H1 (cell line): ENCODE measurements at regions not wholly inside any gene's neighbourhood (a gene's known extent, or its start where the extent isn't known, plus 50 kb on each side); places are given as distances from the start of the nearest gene placed in this dataset.
"Not testable (repeated sequence)": the region's sequence is repeated elsewhere in the genome, so short reads cannot be mapped to it uniquely, and the experiment has no call there.

Experiments used
- CTCF ChIA-PET: fragments of 300-600 bp; sonication (Branson Sonifier 250); formaldehyde crosslinking; loops from one replicate; lab custom pipeline; 2021; ENCODE audit not compliant: partially characterized antibody; lab: Charles Lee
- POLR2A ChIA-PET: fragments of 300-600 bp; sonication (Branson Sonifier 250); formaldehyde crosslinking; loops from one replicate; lab custom pipeline; 2021; ENCODE audit warnings: inconsistent platforms; ENCODE audit not compliant: partially characterized antibody; lab: Charles Lee
- DNase-seq, 2 experiments: peaks; one replicate each; pipeline versions ENCODE4 v3.0.0 to v3.0.0-alpha.2; 2010 to 2022; ENCODE audit warnings: low spot score in 2 of 2, low read depth in 1 of 2, mixed read lengths in 1 of 2
- FAIRE-seq: peaks from 2 replicates; lab custom pipeline; 2011; peaks lifted over from hg19 to GRCh38; lab: Jason Lieb, UNC
- H2AFZ ChIP-seq: 2 replicates; pipeline ENCODE4 v1.8.1; 2012; ENCODE audit warnings: low read length, inconsistent platforms
- H2AK5ac ChIP-seq: 2 replicates; pipeline ENCODE4 v1.6.1; 2013; ENCODE audit warnings: low read depth, low read length
- H2BK120ac ChIP-seq: replicated peaks from 2 replicates; pipeline ENCODE3; 2013; ENCODE audit warnings: low read depth, low read length, inconsistent platforms
- H2BK12ac ChIP-seq: 2 replicates; pipeline ENCODE4 v1.6.1; 2013; ENCODE audit warnings: low read depth, low read length
- H2BK15ac ChIP-seq: 2 replicates; pipeline ENCODE4 v1.6.1; 2013; ENCODE audit warnings: low read length
- H2BK20ac ChIP-seq: 2 replicates; pipeline ENCODE4 v1.6.1; 2013; ENCODE audit warnings: low read length
- H2BK5ac ChIP-seq: 2 replicates; pipeline ENCODE4 v1.6.1; 2013; ENCODE audit warnings: low read depth, low read length
- H3K14ac ChIP-seq: 2 replicates; pipeline ENCODE4 v1.6.1; 2013; ENCODE audit warnings: inconsistent platforms; ENCODE audit not compliant: insufficient read length
- H3K18ac ChIP-seq: 2 replicates; pipeline ENCODE4 v1.6.1; 2013; ENCODE audit warnings: low read length; ENCODE audit errors: extremely low read depth
- H3K23ac ChIP-seq: 2 replicates; pipeline ENCODE4 v1.6.1; 2013; ENCODE audit warnings: inconsistent platforms; ENCODE audit not compliant: insufficient read length
- H3K23me2 ChIP-seq: 2 replicates; pipeline ENCODE4 v1.6.1; 2013; ENCODE audit warnings: low read depth, low read length
- H3K27ac ChIP-seq: 2 replicates; pipeline ENCODE4 v1.6.1; 2011; ENCODE audit warnings: low read depth, low read length, inconsistent platforms
- H3K27me3 ChIP-seq, 4 experiments: replicated peaks in 1 of 4; 1 replicate in 1 of 4; 2 replicates in 3 of 4; pipeline versions ENCODE4 v1.6.1 to v1.8.1; 2011 to 2013; ENCODE audit warnings: low read length in 3 of 4, mild to moderate bottlenecking in 3 of 4, inconsistent platforms in 2 of 4, mixed read lengths in 2 of 4, moderate library complexity in 1 of 4; ENCODE audit not compliant: control insufficient read depth in 3 of 4, insufficient read depth in 3 of 4; ENCODE audit errors: extremely low read depth in 1 of 4
- H3K36me3 ChIP-seq, 4 experiments: 2 replicates each; pipeline versions ENCODE4 v1.6.1 to v1.8.1; 2011 to 2013; ENCODE audit warnings: mild to moderate bottlenecking in 4 of 4, low read length in 3 of 4, moderate library complexity in 2 of 4, control low read depth in 1 of 4, inconsistent platforms in 1 of 4; ENCODE audit not compliant: insufficient read depth in 4 of 4, control insufficient read depth in 2 of 4
- H3K4ac ChIP-seq: replicated peaks from 2 replicates; pipeline ENCODE3; 2013; ENCODE audit warnings: low read length, low read depth, mixed read lengths, inconsistent platforms; ENCODE audit not compliant: insufficient read length
- H3K4me1 ChIP-seq, 4 experiments: replicated peaks in 1 of 4; 1 replicate in 1 of 4; 2 replicates in 3 of 4; pipeline versions ENCODE4 v1.6.1 to v1.8.1; 2011 to 2013; ENCODE audit warnings: low read length in 3 of 4, inconsistent platforms in 2 of 4, mixed read lengths in 1 of 4; ENCODE audit not compliant: insufficient read depth in 4 of 4, control insufficient read depth in 3 of 4
- H3K4me2 ChIP-seq, 2 experiments: 2 replicates each; pipeline versions ENCODE4 v1.6.1 to v1.8.1; 2011 to 2013; ENCODE audit warnings: low read depth in 2 of 2, low read length in 2 of 2, control low read depth in 1 of 2, inconsistent platforms in 1 of 2, mild to moderate bottlenecking in 1 of 2; ENCODE audit not compliant: insufficient read depth in 1 of 2
- H3K4me3 ChIP-seq, 4 experiments: fragments of 200-600, 300-600 bp in 1 of 4; sonication (generic), shearing (Covaris generic), sonication (Bioruptor Twin) in 1 of 4; 2 replicates each; pipeline versions ENCODE4 v1.5.1 to v1.8.1; 2011 to 2016; ENCODE audit warnings: low read length in 4 of 4, low read depth in 3 of 4, control low read depth in 2 of 4, inconsistent platforms in 2 of 4, mild to moderate bottlenecking in 2 of 4, mixed read lengths in 1 of 4, moderate library complexity in 1 of 4; ENCODE audit not compliant: insufficient read depth in 2 of 4; ENCODE audit errors: extremely low read depth in 1 of 4
- H3K56ac ChIP-seq: replicated peaks from 2 replicates; pipeline ENCODE3; 2013; ENCODE audit warnings: low read depth, mild to moderate bottlenecking, mixed read lengths, low read length, inconsistent platforms; ENCODE audit not compliant: insufficient read length
- H3K79me1 ChIP-seq: 2 replicates; pipeline ENCODE4 v1.6.1; 2013; ENCODE audit warnings: low read depth, low read length, control low read depth
- H3K79me2 ChIP-seq, 2 experiments: 2 replicates each; pipeline versions ENCODE4 v1.6.1 to v1.8.1; 2012 to 2013; ENCODE audit warnings: low read length in 2 of 2, mild to moderate bottlenecking in 2 of 2, inconsistent platforms in 1 of 2; ENCODE audit not compliant: insufficient read depth in 2 of 2, control insufficient read depth in 1 of 2
- H3K9ac ChIP-seq, 4 experiments: replicated peaks in 1 of 4; 1 replicate in 1 of 4; 2 replicates in 3 of 4; pipeline versions ENCODE4 v1.6.1 to v1.8.1; 2011 to 2013; ENCODE audit warnings: low read depth in 3 of 4, low read length in 3 of 4, control low read depth in 2 of 4, mild to moderate bottlenecking in 2 of 4, moderate library complexity in 2 of 4, inconsistent platforms in 1 of 4; ENCODE audit errors: extremely low read depth in 1 of 4
- H3K9me3 ChIP-seq, 2 experiments: 2 replicates each; pipeline versions ENCODE4 v1.6.1 to v1.8.1; 2012 to 2013; ENCODE audit warnings: mild to moderate bottlenecking in 2 of 2, moderate library complexity in 2 of 2, control low read depth in 1 of 2, inconsistent platforms in 1 of 2, low read depth in 1 of 2, low read length in 1 of 2, mixed read lengths in 1 of 2; ENCODE audit not compliant: insufficient read depth in 2 of 2
- H4K20me1 ChIP-seq, 2 experiments: replicated peaks in 1 of 2; 2 replicates each; pipeline versions ENCODE3 to v1.8.1; 2011 to 2013; ENCODE audit warnings: inconsistent platforms in 2 of 2, low read length in 2 of 2, mild to moderate bottlenecking in 1 of 2; ENCODE audit not compliant: insufficient read depth in 2 of 2, control insufficient read depth in 1 of 2
- H4K5ac ChIP-seq: 2 replicates; pipeline ENCODE4 v1.6.1; 2013; ENCODE audit warnings: low read length, low read depth, mixed read lengths, inconsistent platforms; ENCODE audit not compliant: insufficient read length
- H4K8ac ChIP-seq: 2 replicates; pipeline ENCODE4 v1.8.0; 2013; ENCODE audit warnings: mild to moderate bottlenecking, moderate library complexity, low read length, inconsistent platforms; ENCODE audit not compliant: insufficient read depth; ENCODE audit errors: extremely low read depth
- H4K91ac ChIP-seq: replicated peaks from 2 replicates; pipeline ENCODE3; 2013; ENCODE audit warnings: low read length, mixed read lengths, inconsistent platforms; ENCODE audit not compliant: insufficient read length
- ASH2L ChIP-seq: fragments of 200-600, 300-600 bp; sonication (generic); IDR thresholded peaks from one replicate; pipeline ENCODE4 v1.7.1; 2017; ENCODE audit warnings: low read length
- WGBS, 2 experiments: shearing (Covaris generic) in 1 of 2; methylation state at CpG; one replicate each; pipeline versions ENCODE4 v1.1.6 to v1.1.7; 2013 to 2015; ENCODE audit warnings: low lambda C conversion rate in 2 of 2, mixed read lengths in 2 of 2, inconsistent platforms in 1 of 2, low coverage in 1 of 2, missing lambda C conversion rate in 1 of 2; ENCODE audit not compliant: insufficient replicate concordance in 2 of 2, insufficient coverage in 1 of 2, insufficient read length in 1 of 2; ENCODE audit errors: extremely low coverage in 1 of 2, missing lambda C conversion rate in 1 of 2; 5-methylcytosine and 5-hydroxymethylcytosine counted together

DNA sequence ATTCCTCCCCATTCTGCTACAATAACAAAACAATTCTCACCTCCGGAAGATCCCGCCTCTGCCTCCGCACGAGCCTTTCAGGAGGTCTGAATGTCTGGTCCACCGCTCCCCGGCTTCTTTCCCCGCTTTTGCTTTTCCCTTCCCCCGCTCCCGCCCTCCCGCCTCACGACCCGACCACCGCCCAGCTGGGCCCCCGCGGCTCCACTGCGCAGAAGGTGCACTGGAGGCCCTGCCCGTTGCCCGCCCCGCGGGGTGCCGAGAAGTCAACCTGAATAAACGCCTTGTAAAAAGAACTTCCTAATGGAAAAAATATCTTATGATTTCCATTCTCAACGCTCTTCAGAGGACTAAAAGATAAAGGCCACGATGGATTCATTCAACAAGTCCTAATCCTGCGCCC, 93.8 kb upstream of the NBPF11 start:
- TF ChIP-seq ASH2L, result peak; percentile 16
- H4K91ac ChIP-seq, H2AK5ac ChIP-seq, H3K4ac ChIP-seq, POLR2A ChIA-PET, H3K79me1 ChIP-seq, H3K27ac ChIP-seq, H3K23ac ChIP-seq, H4K8ac ChIP-seq, H2BK15ac ChIP-seq, H3K36me3 ChIP-seq, H3K56ac ChIP-seq, H2BK5ac ChIP-seq, H3K9me3 ChIP-seq, H3K14ac ChIP-seq, H4K20me1 ChIP-seq, H2BK20ac ChIP-seq, H2BK12ac ChIP-seq, H3K27me3 ChIP-seq, H3K18ac ChIP-seq, H3K4me1 ChIP-seq, H2BK120ac ChIP-seq, H3K23me2 ChIP-seq, FAIRE-seq, H4K5ac ChIP-seq, H3K79me2 ChIP-seq, CTCF ChIA-PET, H2AFZ ChIP-seq, H3K9ac ChIP-seq, DNase-seq: not testable (repeated sequence)
- H3K4me2 ChIP-seq, result peak overlapping the region; percentile 33 to 38; a peak in 3 of 4 replicates
- H3K4me3 ChIP-seq, result peak overlapping the region in 3 of 4 experiments; percentile 14 to 58 (median 23); a peak in 4 of 8 replicates
- 0% methylated on average over 3 of the region's 25 CpGs; no CpG with 5 or more reads in 1 of the 2 experiments for WGBS, 2 experiments

- H2BK120ac ChIP-seq, H3K23ac ChIP-seq, H2BK12ac ChIP-seq, H3K27ac ChIP-seq, H2BK5ac ChIP-seq, H2BK20ac ChIP-seq, H3K9me3 ChIP-seq, H3K4me3 ChIP-seq, H4K5ac ChIP-seq, H2BK15ac ChIP-seq, H3K18ac ChIP-seq, H3K4me2 ChIP-seq, H3K36me3 ChIP-seq, H3K56ac ChIP-seq, H2AFZ ChIP-seq, H3K79me2 ChIP-seq, H3K4ac ChIP-seq, H3K14ac ChIP-seq, POLR2A ChIA-PET, H4K20me1 ChIP-seq, H3K79me1 ChIP-seq, H3K27me3 ChIP-seq, CTCF ChIA-PET, H3K9ac ChIP-seq, H2AK5ac ChIP-seq, H3K23me2 ChIP-seq, FAIRE-seq, H4K91ac ChIP-seq, DNase-seq, H3K4me1 ChIP-seq, H4K8ac ChIP-seq: not testable (repeated sequence)
- no CpG with 5 or more reads among the region's 6 CpGs for WGBS, 2 experiments
Measured at GRCh38 chr1:148245443-148245842, 93.4 kb upstream of the NBPF11 start.
